ENCODE measurements at regions not wholly inside any gene's neighbourhood (a gene's known extent, or its start where the extent isn't known, plus 50 kb on each side); places are given as distances from the start of the nearest gene placed in this dataset.

DNA sequence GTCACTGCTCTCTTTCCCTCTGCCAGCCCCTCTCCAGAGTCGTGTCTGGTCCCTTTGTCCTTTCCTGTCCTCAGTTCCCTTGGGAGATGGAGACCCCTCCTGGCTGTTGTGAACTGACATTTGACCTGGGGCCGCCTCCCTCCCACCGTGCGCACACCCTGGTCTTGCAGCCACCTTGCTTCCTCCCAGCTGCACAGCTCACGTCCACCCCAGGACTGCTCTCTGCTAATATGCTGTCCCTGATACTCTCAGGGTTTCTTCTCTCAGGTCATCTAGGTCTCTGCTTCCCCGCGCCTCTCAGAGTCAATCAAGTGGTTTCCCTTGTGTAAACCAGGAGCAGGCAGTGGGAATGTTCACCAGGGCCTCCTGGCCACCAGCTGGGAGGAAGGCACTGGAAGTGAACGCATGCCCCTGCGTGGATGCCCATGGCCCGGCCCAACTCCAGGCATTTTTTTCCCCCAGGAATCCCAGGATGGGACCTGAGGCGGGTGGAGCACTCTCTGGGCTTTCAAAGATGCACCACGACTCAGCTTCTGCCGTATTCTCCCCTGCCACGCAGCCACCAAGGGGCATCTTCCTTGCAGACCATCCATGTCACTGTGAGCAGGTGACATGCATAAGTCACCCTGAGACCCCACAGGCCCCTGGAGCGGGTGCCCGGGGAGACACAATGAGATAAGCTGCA, 142.4 kb downstream of the OLFM1 start:
- DNase-seq (ENCODE audit: low read depth), result no peak
- TF ChIP-seq, protein P1, sequence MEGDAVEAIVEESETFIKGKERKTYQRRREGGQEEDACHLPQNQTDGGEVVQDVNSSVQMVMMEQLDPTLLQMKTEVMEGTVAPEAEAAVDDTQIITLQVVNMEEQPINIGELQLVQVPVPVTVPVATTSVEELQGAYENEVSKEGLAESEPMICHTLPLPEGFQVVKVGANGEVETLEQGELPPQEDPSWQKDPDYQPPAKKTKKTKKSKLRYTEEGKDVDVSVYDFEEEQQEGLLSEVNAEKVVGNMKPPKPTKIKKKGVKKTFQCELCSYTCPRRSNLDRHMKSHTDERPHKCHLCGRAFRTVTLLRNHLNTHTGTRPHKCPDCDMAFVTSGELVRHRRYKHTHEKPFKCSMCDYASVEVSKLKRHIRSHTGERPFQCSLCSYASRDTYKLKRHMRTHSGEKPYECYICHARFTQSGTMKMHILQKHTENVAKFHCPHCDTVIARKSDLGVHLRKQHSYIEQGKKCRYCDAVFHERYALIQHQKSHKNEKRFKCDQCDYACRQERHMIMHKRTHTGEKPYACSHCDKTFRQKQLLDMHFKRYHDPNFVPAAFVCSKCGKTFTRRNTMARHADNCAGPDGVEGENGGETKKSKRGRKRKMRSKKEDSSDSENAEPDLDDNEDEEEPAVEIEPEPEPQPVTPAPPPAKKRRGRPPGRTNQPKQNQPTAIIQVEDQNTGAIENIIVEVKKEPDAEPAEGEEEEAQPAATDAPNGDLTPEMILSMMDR (conservative IDR thresholded peaks at IDR 0.05; ENCODE audit: low read depth, low read length), result no peak
- H3K4me3 ChIP-seq (ENCODE audit: low read depth, low read length), result no peak overlapping the region

DNA sequence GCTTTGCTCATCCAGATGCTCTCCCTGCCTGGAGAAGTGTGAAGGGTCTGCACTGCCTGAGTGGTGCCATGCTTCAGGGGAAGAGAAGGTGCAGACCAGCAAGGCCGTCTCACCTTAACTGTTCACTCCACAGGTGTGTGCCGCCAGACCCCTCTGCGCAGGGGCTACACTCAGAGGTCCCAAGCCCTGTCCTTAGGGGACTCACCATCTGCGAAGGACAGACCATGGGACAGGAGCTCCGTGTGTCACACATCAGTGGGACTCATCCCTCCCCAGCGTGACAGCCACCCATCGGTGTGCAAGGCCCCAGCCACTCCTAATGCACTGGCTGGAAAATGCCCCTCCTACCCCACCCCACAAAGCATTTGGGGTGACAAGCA, 142.9 kb downstream of the OLFM1 start:
- TF ChIP-seq, protein P1 (conservative IDR thresholded peaks at IDR 0.05; ENCODE audit: low read depth, low read length), result no peak
- no peak for DNase-seq (ENCODE audit: low read depth)
- no peak overlapping the region for H3K4me3 ChIP-seq (ENCODE audit: low read depth, low read length)

DNA sequence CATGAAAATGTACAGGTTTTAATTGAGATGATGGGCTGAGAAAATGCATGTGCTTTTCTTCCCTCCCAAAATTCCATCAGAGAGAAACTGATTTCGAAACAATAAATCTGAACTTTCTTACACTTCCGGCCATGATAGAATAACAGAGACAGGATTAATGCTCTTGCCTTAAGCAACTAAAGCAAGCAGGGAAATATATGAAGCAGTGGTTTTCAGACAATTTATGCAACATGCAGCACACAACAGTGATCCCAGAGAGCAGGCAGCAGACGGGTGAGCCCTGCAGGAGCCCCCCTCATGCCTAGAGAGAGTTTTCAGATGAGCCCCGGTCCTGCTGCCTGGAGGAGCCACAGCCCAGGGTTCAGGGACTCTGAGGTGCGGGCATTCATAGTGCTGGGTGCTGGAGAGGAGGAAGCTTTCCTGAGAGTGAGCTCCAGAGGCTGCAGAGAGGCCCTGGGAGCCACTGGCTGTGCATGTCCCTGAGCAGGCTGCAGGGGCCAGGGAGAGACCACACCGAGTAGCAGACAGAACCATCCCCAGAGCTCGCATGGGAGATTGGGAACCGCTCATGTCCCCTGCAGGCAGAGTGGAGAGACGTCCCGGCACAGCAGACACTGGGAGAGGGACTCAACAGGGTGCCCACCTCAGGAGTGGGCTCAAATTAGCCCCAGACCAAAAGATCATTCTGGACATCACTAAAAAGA, 143.5 kb downstream of the OLFM1 start:
- no peak for DNase-seq (ENCODE audit: low read depth)
- TF ChIP-seq, protein P1 (conservative IDR thresholded peaks at IDR 0.05; ENCODE audit: low read depth, low read length), result no peak
- no peak overlapping the region for H3K4me3 ChIP-seq (ENCODE audit: low read depth, low read length)

DNA sequence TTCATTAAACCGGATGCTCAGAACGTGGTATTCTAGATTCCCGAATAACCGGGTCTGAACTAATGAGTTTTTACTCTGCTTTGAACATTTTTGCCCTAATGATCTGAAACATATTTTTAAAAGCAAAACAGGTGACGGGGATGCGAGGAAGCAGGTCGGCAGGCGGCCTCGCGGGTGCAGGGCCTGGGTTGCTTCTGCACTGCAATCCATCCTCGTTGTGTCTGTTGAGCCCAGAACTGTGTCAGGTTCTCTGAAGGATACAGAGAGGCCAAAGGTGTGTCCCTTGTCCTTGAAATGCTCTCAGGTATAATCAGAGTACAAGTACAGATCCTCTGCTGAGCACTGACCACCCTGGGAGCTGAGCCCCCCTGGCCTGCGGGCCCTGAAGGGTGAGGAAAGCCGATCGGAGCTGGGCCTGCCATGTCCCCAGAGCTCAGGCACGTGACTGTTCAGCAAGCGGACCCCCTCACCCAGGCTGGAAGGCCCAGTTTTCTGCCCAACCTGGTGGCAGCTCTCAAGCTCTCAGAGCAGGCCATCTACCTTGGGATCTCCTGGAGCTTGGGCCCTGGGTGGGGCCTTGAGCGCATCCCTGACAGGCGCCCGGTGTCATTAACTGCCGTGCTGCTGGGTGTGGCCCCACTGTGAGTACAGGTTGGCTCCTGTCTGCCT, 151.8 kb downstream of the OLFM1 start:
- DNase-seq (ENCODE audit: low read depth), result no peak
- H3K4me3 ChIP-seq (ENCODE audit: low read depth, low read length), result no peak overlapping the region
- TF ChIP-seq, protein P1 (conservative IDR thresholded peaks at IDR 0.05; ENCODE audit: low read depth, low read length), result no peak

DNA sequence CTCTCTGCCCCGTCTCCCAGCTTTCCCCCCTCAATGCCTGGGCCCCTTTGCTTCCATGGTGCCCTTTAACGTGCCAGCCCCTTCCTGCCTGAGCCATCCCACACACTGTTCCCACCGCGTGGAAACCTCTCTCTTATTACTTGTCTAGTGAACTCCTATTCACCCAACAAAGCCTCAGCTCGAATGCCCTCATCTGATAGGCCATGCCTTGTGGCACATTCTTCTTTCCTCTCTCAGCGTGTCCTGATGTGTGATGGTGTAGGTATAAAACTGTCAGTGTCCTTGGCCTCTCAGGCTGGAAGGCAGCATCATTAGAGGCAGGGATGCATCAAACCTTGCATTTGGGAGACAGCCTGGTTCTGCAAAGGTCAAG, 152.3 kb downstream of the OLFM1 start:
- no peak for DNase-seq (ENCODE audit: low read depth)
- H3K4me3 ChIP-seq (ENCODE audit: low read depth, low read length), result no peak overlapping the region
- TF ChIP-seq, protein P1 (conservative IDR thresholded peaks at IDR 0.05; ENCODE audit: low read depth, low read length), result no peak

DNA sequence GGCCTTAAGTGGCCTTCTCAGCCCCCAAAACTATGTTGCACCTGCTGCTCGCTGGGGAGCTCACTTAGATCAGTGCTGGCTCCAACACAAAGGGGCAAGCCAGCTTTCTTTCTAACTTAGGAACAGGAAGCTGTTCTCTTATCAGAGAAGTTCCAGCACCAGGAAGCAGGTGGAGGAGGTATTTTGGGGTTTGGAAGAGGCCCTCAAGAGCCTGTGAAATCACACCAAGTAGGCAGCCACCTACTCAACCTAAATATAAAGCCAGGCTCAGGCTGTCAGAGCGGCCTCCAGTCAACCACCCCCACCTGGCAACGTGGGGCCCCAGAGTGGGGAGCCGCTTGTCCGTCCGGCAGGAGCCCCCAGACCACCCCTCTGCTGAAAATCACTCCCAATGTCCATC, 152.8 kb downstream of the OLFM1 start:
- TF ChIP-seq, protein P1 (conservative IDR thresholded peaks at IDR 0.05; ENCODE audit: low read depth, low read length), result no peak
- no peak overlapping the region for H3K4me3 ChIP-seq (ENCODE audit: low read depth, low read length)
- DNase-seq (ENCODE audit: low read depth), result no peak

Data from epithelial cell of proximal tubule (primary cell).